Mammary epithelial cell (primary cell): ENCODE measurements at regions not wholly inside any gene's neighbourhood (a gene's known extent, or its start where the extent isn't known, plus 50 kb on each side); places are given as distances from the start of the nearest gene placed in this dataset.

Experiments
- CTCF ChIP-seq, 2 donors: IDR thresholded peaks in 1 of 2; conservative IDR thresholded peaks in 1 of 2; 2 replicates each; pipeline ENCODE4 v1.5.1; 2011 to 2012; ENCODE audit warnings: inconsistent platforms in 2 of 2, low read length in 2 of 2, mild to moderate bottlenecking in 2 of 2, control low read depth in 1 of 2, low read depth in 1 of 2; ENCODE audit not compliant: insufficient read depth in 1 of 2; ENCODE audit errors: extremely low read depth in 1 of 2
- EZH2 ChIP-seq: IDR thresholded peaks from 2 replicates; pipeline ENCODE4 v1.6.1; 2012; ENCODE audit warnings: low read length, inconsistent platforms, borderline replicate concordance

DNA sequence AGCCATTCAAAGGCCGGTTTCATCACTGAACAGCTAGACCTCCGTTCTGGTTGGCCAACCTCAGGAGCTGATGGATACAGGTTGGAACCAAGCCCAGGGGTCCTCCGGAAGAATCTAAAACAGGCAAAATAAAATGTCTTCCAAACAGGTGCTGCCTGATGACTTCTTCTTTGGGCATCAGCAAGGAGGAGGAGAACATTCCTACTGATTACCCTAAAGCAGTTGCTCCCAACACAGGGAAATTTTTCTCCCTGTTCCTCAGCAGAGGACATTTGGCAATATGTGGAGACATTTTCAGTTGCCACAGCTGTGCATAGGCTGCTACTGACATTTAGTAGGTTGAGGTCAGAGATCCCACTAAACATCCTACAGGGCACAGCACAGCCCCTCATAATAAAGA is 319.3 kb upstream of the PPARGC1A start:
- TF ChIP-seq CTCF (conservative IDR thresholded peaks at IDR 0.05 in 1 of 2, IDR thresholded peaks at IDR 0.05 in 1 of 2; ENCODE audit: extremely low read depth in 1 of 2, insufficient read depth in 1 of 2, low read depth in 1 of 2, low read length in 2 of 2) (no peak), EZH2 (no peak)
